ENCODE measurements at regions not wholly inside any gene's neighbourhood (a gene's known extent, or its start where the extent isn't known, plus 50 kb on each side); places are given as distances from the start of the nearest gene placed in this dataset.

- TF ChIP-seq SIN3A (IDR thresholded peaks at IDR 0.05; ENCODE audit: borderline replicate concordance, insufficient read depth, low read depth, low read length) = no peak
- no peak for TF ChIP-seq CTCF (IDR thresholded peaks at IDR 0.05)
- no peak for TF ChIP-seq POLR2AphosphoS5 (IDR thresholded peaks at IDR 0.05; ENCODE audit: low read depth, low read length)
- no peak for TF ChIP-seq REST (IDR thresholded peaks at IDR 0.05; ENCODE audit: insufficient read depth in 1 of 2, low read depth in 2 of 2, low read length in 1 of 2)
- TF ChIP-seq TCF7L2 (IDR thresholded peaks at IDR 0.05; ENCODE audit: low read depth, low read length) = no peak
Observed at GRCh38 chr20:56733967-56734366, 104.9 kb downstream of the TFAP2C start.
